ENCODE measurements at regions not wholly inside any gene's neighbourhood (a gene's known extent, or its start where the extent isn't known, plus 50 kb on each side); places are given as distances from the start of the nearest gene placed in this dataset.
"Not testable (repeated sequence)": the region's sequence is repeated elsewhere in the genome, so short reads cannot be mapped to it uniquely, and the experiment has no call there.

DNA sequence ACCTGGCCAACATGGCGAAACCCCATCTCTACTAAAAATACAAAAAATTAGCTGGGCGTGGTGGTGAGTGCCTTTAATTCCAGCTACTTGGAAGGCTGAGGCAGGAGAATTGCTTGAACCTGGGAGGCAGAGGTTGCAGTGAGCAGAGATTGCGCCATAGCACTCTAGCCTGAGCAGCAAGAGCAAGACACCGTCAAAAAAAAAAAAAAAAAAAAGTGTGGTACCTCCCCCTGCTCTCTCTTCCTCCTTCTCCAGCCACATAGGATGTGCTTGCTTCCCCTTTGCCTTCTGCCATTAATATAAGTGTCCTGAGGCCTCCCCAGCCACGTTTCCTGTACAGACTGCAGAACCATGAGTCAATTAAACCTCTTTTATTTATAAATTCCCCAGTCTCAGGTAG lies 226.8 kb downstream of the CYP26B1 start:
- DNase-seq (ENCODE audit: low read depth in 4 of 6, low spot score in 6 of 6); H3K4me3 ChIP-seq (ENCODE audit: low read depth, low read length); H3K27ac ChIP-seq (ENCODE audit: low read depth, low read length); H3K9me3 ChIP-seq (ENCODE audit: control insufficient read depth, insufficient read depth, low read length); H3K27me3 ChIP-seq (ENCODE audit: control insufficient read depth, insufficient read depth, low read length); H3K4me1 ChIP-seq (ENCODE audit: control insufficient read depth, insufficient read depth, low read length); H3K36me3 ChIP-seq (ENCODE audit: control insufficient read depth, insufficient read depth, low read length): not testable (repeated sequence)
- 100% methylated on average over 1 of the region's 5 CpGs for WGBS (ENCODE audit: insufficient coverage)

- H3K27me3 ChIP-seq (ENCODE audit: control insufficient read depth, insufficient read depth, low read length), result peaks cover 2% of the 10 kb centered on the region
- no peak overlapping the region for H3K27ac ChIP-seq (ENCODE audit: low read depth, low read length)
- H3K36me3 ChIP-seq (ENCODE audit: control insufficient read depth, insufficient read depth, low read length), result no peaks in the 10 kb centered on the region
- no peaks in the 10 kb centered on the region for H3K4me1 ChIP-seq (ENCODE audit: control insufficient read depth, insufficient read depth, low read length)
- H3K9me3 ChIP-seq (ENCODE audit: control insufficient read depth, insufficient read depth, low read length), result peaks cover 3% of the 10 kb centered on the region
- no peak overlapping the region for H3K4me3 ChIP-seq (ENCODE audit: low read depth, low read length)
- no peak for DNase-seq (ENCODE audit: low read depth in 4 of 6, low spot score in 6 of 6)
These were observed 228.0 kb downstream of the CYP26B1 start for GRCh38 chr2:71919708-71920107.

DNA sequence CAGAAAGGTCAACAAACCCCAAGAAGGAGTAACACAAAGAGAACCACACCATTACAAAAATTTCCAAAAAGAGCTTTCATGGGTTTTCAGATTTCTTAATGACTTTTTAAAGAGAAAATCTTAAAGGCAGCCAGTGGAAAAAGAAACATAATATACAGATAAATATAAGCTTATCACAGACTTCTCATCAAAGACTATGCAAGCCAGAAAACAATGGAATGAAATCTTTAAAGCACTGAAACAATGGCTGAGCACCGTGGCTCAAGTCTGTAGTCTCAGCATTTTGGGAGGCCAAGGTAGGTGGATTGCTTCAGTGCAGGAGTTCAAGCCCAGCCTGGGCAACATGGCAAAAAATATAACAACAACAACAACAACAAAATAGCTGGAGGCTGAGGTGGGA lies 237.4 kb downstream of the CYP26B1 start:
- whole genome bisulfite sequencing (ENCODE audit: insufficient coverage), result no CpG with 5 or more reads among the region's 1 CpG
- H3K4me1 ChIP-seq (ENCODE audit: control insufficient read depth, insufficient read depth, low read length), result no peaks in the 10 kb centered on the region
- peaks cover 5% of the 10 kb centered on the region for H3K9me3 ChIP-seq (ENCODE audit: control insufficient read depth, insufficient read depth, low read length)
- no peaks in the 10 kb centered on the region for H3K27me3 ChIP-seq (ENCODE audit: control insufficient read depth, insufficient read depth, low read length)
- no peak overlapping the region for H3K27ac ChIP-seq (ENCODE audit: low read depth, low read length)
- no peak overlapping the region for H3K4me3 ChIP-seq (ENCODE audit: low read depth, low read length)
- no peak for DNase-seq (ENCODE audit: low read depth in 4 of 6, low spot score in 6 of 6)
- no peaks in the 10 kb centered on the region for H3K36me3 ChIP-seq (ENCODE audit: control insufficient read depth, insufficient read depth, low read length)

GRCh38 chr2:71908798-71909197 lies 238.9 kb downstream of the CYP26B1 start:
- WGBS (ENCODE audit: insufficient coverage), result no CpG with 5 or more reads among the region's 1 CpG

DNA sequence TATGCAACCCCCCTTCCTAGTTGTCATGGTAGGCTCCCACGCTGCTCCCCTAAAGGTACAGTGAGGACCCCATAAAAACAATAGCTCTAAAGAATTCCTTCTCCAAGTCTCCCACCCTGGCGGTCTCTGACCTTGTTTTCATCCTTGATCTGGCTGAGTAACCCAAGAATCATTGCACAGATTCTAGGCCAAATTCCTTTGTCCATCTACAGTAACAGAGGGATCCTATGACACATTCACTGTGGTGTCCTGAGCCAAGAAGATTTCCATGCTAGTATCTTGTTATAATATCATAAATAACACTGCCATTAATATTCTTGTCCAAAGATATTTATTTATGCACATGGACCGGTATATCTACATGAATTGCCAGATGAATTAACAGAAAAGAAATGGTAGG lies 240.2 kb downstream of the CYP26B1 start:
- DNase-seq (ENCODE audit: low read depth in 4 of 6, low spot score in 6 of 6), result no peak
- Histone ChIP-seq H3K27me3 (ENCODE audit: control insufficient read depth, insufficient read depth, low read length) (no peaks in the 10 kb centered on the region), H3K9me3 (ENCODE audit: control insufficient read depth, insufficient read depth, low read length) (peaks cover 5% of the 10 kb centered on the region), H3K27ac (ENCODE audit: low read depth, low read length) (no peak overlapping the region), H3K4me3 (ENCODE audit: low read depth, low read length) (no peak overlapping the region), H3K36me3 (ENCODE audit: control insufficient read depth, insufficient read depth, low read length) (no peaks in the 10 kb centered on the region), H3K4me1 (ENCODE audit: control insufficient read depth, insufficient read depth, low read length) (no peaks in the 10 kb centered on the region)
- 72% methylated on average over 2 of the region's 3 CpGs for WGBS (ENCODE audit: insufficient coverage)

More at GRCh38 chr2:71908798-71909197, 238.9 kb downstream of the CYP26B1 start:
- Histone ChIP-seq H3K36me3 (ENCODE audit: control insufficient read depth, insufficient read depth, low read length) (no peaks in the 10 kb centered on the region), H3K27ac (ENCODE audit: low read depth, low read length) (no peak overlapping the region), H3K9me3 (ENCODE audit: control insufficient read depth, insufficient read depth, low read length) (peaks cover 5% of the 10 kb centered on the region), H3K27me3 (ENCODE audit: control insufficient read depth, insufficient read depth, low read length) (no peaks in the 10 kb centered on the region), H3K4me1 (ENCODE audit: control insufficient read depth, insufficient read depth, low read length) (no peaks in the 10 kb centered on the region), H3K4me3 (ENCODE audit: low read depth, low read length) (no peak overlapping the region)
- DNase-seq (ENCODE audit: low read depth in 4 of 6, low spot score in 6 of 6), result no peak

GRCh38 chr2:71906357-71906973 lies 241.2 kb downstream of the CYP26B1 start:
- H3K36me3 ChIP-seq (ENCODE audit: control insufficient read depth, insufficient read depth, low read length), result no peaks in the 10 kb centered on the region
- H3K4me3 ChIP-seq (ENCODE audit: low read depth, low read length), result no peak overlapping the region
- WGBS (ENCODE audit: insufficient coverage), result 83% methylated on average over 1 of the region's 2 CpGs
- no peaks in the 10 kb centered on the region for H3K27me3 ChIP-seq (ENCODE audit: control insufficient read depth, insufficient read depth, low read length)
- DNase-seq (ENCODE audit: low read depth in 4 of 6, low spot score in 6 of 6), result no peak
- H3K4me1 ChIP-seq (ENCODE audit: control insufficient read depth, insufficient read depth, low read length), result no peaks in the 10 kb centered on the region
- peaks cover 5% of the 10 kb centered on the region for H3K9me3 ChIP-seq (ENCODE audit: control insufficient read depth, insufficient read depth, low read length)
- H3K27ac ChIP-seq (ENCODE audit: low read depth, low read length), result no peak overlapping the region

DNA sequence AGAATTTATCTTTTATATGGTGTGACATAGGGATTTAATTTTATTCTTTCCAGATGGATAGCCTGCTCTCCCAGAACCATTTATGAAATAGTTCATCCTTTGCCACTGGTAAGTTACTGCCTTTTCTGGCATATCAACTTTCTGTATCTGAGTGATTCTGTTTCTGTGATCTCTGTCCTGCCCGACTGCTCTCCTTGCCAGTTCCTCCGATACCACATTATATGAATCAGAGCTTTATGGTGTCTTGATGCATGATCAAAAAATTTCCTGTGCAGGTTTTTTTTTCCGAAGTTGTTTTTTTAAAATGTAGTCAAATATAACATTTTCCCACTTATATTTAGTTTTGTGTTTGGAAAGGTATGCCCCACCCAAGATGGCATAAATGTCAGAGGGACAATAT lies 242.5 kb downstream of the CYP26B1 start:
- no peak overlapping the region for H3K27ac ChIP-seq (ENCODE audit: low read depth, low read length)
- no peaks in the 10 kb centered on the region for H3K36me3 ChIP-seq (ENCODE audit: control insufficient read depth, insufficient read depth, low read length)
- H3K4me1 ChIP-seq (ENCODE audit: control insufficient read depth, insufficient read depth, low read length), result no peaks in the 10 kb centered on the region
- H3K27me3 ChIP-seq (ENCODE audit: control insufficient read depth, insufficient read depth, low read length), result no peaks in the 10 kb centered on the region
- no peak overlapping the region for H3K4me3 ChIP-seq (ENCODE audit: low read depth, low read length)
- no peak for DNase-seq (ENCODE audit: low read depth in 4 of 6, low spot score in 6 of 6)
- peaks cover under 1% of the 10 kb centered on the region for H3K9me3 ChIP-seq (ENCODE audit: control insufficient read depth, insufficient read depth, low read length)
- no CpG with 5 or more reads among the region's 3 CpGs for WGBS (ENCODE audit: insufficient coverage)

DNA sequence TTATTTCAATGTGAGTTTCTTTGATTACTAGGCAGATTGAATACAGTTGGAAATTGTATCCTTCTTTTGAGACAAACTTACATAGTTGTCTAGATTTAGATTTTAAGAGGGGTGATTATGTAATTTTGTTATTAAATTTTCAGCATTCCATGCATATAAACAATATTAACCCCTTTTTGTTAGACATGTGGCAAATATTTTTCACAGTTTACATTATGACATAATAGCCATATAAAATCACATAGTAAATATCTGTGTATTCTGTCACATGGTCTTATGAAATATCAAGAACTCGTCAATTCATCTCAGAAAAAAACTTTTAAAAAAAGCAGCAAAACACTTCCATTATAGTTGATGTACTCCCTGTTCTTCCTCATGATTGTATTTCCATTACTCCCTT lies 243.8 kb downstream of the CYP26B1 start:
- H3K9me3 ChIP-seq (ENCODE audit: control insufficient read depth, insufficient read depth, low read length), result no peaks in the 10 kb centered on the region
- DNase-seq (ENCODE audit: low read depth in 4 of 6, low spot score in 6 of 6), result no peak
- no peaks in the 10 kb centered on the region for H3K36me3 ChIP-seq (ENCODE audit: control insufficient read depth, insufficient read depth, low read length)
- WGBS (ENCODE audit: insufficient coverage), result no CpG with 5 or more reads among the region's 1 CpG
- no peaks in the 10 kb centered on the region for H3K4me1 ChIP-seq (ENCODE audit: control insufficient read depth, insufficient read depth, low read length)
- no peaks in the 10 kb centered on the region for H3K27me3 ChIP-seq (ENCODE audit: control insufficient read depth, insufficient read depth, low read length)
- no peak overlapping the region for H3K27ac ChIP-seq (ENCODE audit: low read depth, low read length)
- no peak overlapping the region for H3K4me3 ChIP-seq (ENCODE audit: low read depth, low read length)

DNA sequence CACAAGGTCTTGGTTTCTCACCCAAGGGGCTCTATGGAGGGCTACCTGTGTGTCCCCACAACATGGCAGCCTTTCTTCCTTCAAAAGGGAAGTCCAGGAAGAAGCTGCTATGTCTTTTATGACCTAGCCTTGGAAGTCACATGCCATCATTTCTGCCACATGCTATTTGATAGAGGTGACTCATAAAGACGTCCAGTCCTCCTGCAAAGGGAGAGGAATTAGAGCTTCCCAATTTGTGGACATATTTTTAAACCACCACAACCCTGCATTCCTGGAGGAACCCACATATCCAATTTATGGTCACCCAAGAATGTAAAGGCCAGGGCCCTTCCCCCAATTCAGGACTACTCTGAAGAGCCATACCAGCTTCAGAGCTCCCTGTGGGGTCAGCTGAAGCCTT lies 246.2 kb downstream of the CYP26B1 start:
- no CpG with 5 or more reads among the region's 1 CpG for WGBS (ENCODE audit: insufficient coverage)
- H3K27me3 ChIP-seq (ENCODE audit: control insufficient read depth, insufficient read depth, low read length), result no peaks in the 10 kb centered on the region

DNA sequence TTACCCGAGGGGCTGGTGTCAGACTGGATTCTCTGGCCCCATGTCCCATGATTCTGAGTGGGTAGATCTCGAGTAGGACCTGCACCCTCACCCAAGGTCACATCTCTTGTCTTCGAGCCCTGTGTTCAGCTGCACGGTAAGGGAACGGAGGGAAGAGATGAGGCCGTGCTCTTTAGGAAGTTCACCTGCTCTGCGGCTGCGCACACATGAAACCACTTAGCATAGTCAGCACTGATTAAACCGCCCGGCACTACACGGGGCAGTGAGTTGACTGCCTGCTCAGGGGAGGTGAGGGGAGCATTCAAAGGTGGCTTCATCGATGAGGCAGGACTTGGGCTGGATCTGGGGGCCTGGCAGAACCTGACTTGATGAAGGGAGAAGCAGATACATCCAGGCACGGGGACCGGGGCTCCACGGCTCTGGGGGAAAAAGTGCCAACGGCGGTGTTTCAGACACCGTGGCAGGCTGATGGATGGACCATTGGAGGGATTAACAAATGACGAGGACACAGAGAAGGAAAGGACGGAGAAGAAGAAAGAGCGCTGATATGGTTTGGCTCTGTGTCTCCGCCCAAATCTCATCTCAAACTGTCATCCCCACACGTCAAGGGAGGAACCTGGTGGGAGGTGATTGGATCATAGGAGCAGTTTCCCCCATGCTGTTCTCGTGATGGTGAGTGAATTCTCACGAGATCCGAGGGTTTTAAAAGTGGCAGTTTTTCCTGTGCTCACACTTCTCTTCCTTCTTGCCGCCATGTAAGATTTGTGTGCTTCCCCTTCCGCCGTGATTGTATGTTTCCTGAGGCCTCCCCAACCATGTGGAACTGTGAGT lies 248.6 kb downstream of the CYP26B1 start:
- H3K27ac ChIP-seq (ENCODE audit: low read depth, low read length), result no peak overlapping the region
- WGBS (ENCODE audit: insufficient coverage), result 79% methylated on average over 23 of the region's 29 CpGs
- no peaks in the 10 kb centered on the region for H3K27me3 ChIP-seq (ENCODE audit: control insufficient read depth, insufficient read depth, low read length)
- no peak overlapping the region for H3K4me3 ChIP-seq (ENCODE audit: low read depth, low read length)
- no peaks in the 10 kb centered on the region for H3K9me3 ChIP-seq (ENCODE audit: control insufficient read depth, insufficient read depth, low read length)
- no peak for DNase-seq (ENCODE audit: low read depth in 4 of 6, low spot score in 6 of 6)
- H3K4me1 ChIP-seq (ENCODE audit: control insufficient read depth, insufficient read depth, low read length), result no peaks in the 10 kb centered on the region
- H3K36me3 ChIP-seq (ENCODE audit: control insufficient read depth, insufficient read depth, low read length), result no peaks in the 10 kb centered on the region

More for the DNA sequence above, 246.2 kb downstream of the CYP26B1 start:
- Histone ChIP-seq H3K27ac (ENCODE audit: low read depth, low read length) (no peak overlapping the region), H3K4me1 (ENCODE audit: control insufficient read depth, insufficient read depth, low read length) (no peaks in the 10 kb centered on the region), H3K36me3 (ENCODE audit: control insufficient read depth, insufficient read depth, low read length) (no peaks in the 10 kb centered on the region), H3K9me3 (ENCODE audit: control insufficient read depth, insufficient read depth, low read length) (no peaks in the 10 kb centered on the region), H3K4me3 (ENCODE audit: low read depth, low read length) (no peak overlapping the region)
- DNase-seq (ENCODE audit: low read depth in 4 of 6, low spot score in 6 of 6), result no peak
